Activated B cell treated with CpG ODN at 0.5 μM for 24 hours (primary cell): ENCODE measurements at regions not wholly inside any gene's neighbourhood (a gene's known extent, or its start where the extent isn't known, plus 50 kb on each side); places are given as distances from the start of the nearest gene placed in this dataset.
"Not testable (repeated sequence)": the region's sequence is repeated elsewhere in the genome, so short reads cannot be mapped to it uniquely, and the experiment has no call there.

Experiments
- ATAC-seq: fragments of 200-7000 bp; cut with Tn5 transposase; one replicate; pipeline ENCODE4 v1.10.0; 2021; ENCODE audit warnings: low read depth, mild to moderate bottlenecking, moderate library complexity
- CTCF ChIA-PET: fragments of 350-600 bp; sonication (Branson Sonifier 250); formaldehyde crosslinking; loops from one replicate; lab custom pipeline; 2021; ENCODE audit warnings: antibody characterized with exemption; lab: Charles Lee
- POLR2A ChIA-PET: fragments of 350-600 bp; sonication (Branson Sonifier 250); formaldehyde crosslinking; loops from one replicate; lab custom pipeline; 2021; ENCODE audit warnings: antibody characterized with exemption; lab: Charles Lee
- DNase-seq: peaks from one replicate; pipeline ENCODE4 v3.0.0; 2022
- H3K27ac Mint-ChIP-seq: one replicate; pipeline ENCODE4 v1.8.0; 2020; ENCODE audit warnings: mixed read lengths
- H3K27me3 Mint-ChIP-seq: one replicate; pipeline ENCODE4 v1.8.0; 2021; ENCODE audit warnings: mixed read lengths
- H3K36me3 Mint-ChIP-seq: one replicate; pipeline ENCODE4 v1.8.0; 2021; ENCODE audit warnings: low read depth, mixed read lengths
- H3K4me1 Mint-ChIP-seq: one replicate; pipeline ENCODE4 v1.8.0; 2021; ENCODE audit warnings: mixed read lengths
- H3K4me3 Mint-ChIP-seq: one replicate; pipeline ENCODE4 v1.8.0; 2020; ENCODE audit warnings: mild to moderate bottlenecking, mixed read lengths
- H3K9me3 Mint-ChIP-seq: one replicate; pipeline ENCODE4 v1.8.0; 2020; ENCODE audit warnings: mixed read lengths
- intact Hi-C: fragments of 100-400 bp; cut with micrococcal nuclease; formaldehyde crosslinking; loops from one replicate; pipeline ENCODE4 v1.15.1; 2024
- TF ChIP-seq, protein P1 (sequence below): fragments of 200-600 bp; IDR thresholded peaks from one replicate; pipeline ENCODE4 v1.8.0; 2022; ENCODE audit warnings: antibody characterized with exemption, mild to moderate bottlenecking

DNA sequence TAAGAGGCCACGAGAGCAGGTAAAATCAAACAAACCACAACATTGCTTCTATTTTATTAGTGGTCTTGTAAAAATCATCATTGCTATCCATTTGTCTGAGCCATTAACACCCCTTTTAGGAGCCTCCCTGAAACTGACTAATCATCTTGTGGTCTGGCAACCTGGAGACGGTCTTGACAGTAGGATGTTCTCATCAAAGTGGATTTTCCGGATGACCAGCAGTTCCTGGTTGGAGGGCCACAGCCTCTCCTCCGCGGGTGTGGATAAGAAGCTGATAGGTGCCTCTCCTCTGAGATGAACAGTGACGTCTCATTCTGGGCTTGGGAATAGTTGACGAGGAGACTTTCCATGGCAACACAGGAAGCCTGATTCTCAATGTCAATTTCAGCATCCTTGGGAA is 490.7 kb downstream of the TYW1 start:
- ATAC-seq (no peak), DNase-seq (no peak)
- ChIA-PET POLR2A (no interaction called here), CTCF (no interaction called here)
- Mint-ChIP-seq H3K27ac (no peak overlapping the region), H3K36me3 (no peaks in the 10 kb centered on the region), H3K9me3 (peaks cover 2% of the 10 kb centered on the region), H3K4me1 (peaks cover 2% of the 10 kb centered on the region), H3K4me3 (no peak overlapping the region), H3K27me3 (peaks cover 4% of the 10 kb centered on the region)
- intact Hi-C loops, result no loop called here
- TF ChIP-seq, protein P1, sequence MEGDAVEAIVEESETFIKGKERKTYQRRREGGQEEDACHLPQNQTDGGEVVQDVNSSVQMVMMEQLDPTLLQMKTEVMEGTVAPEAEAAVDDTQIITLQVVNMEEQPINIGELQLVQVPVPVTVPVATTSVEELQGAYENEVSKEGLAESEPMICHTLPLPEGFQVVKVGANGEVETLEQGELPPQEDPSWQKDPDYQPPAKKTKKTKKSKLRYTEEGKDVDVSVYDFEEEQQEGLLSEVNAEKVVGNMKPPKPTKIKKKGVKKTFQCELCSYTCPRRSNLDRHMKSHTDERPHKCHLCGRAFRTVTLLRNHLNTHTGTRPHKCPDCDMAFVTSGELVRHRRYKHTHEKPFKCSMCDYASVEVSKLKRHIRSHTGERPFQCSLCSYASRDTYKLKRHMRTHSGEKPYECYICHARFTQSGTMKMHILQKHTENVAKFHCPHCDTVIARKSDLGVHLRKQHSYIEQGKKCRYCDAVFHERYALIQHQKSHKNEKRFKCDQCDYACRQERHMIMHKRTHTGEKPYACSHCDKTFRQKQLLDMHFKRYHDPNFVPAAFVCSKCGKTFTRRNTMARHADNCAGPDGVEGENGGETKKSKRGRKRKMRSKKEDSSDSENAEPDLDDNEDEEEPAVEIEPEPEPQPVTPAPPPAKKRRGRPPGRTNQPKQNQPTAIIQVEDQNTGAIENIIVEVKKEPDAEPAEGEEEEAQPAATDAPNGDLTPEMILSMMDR, result no peak

DNA sequence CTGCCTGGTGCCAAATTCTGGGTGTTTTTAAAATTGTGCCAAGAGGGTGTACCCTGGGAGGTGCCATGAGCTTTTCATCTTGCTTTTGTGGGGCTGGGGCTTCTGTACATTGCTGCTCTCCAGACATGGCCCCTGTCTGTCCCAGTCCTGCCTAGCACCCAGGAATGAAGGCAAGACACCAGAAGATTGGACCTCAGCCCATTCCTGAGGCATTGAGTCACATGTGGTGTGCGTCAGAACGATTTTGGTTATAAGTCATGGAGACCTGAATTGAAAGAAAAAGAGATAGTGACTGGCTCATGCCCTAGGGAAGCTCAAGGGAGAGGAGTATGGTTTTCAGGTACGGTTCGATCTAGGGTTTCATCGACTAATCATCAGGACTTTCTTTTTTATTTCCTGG is 493.2 kb downstream of the TYW1 start:
- Mint-ChIP-seq H3K27me3 (peaks cover 2% of the 10 kb centered on the region), H3K27ac (no peak overlapping the region), H3K4me3 (no peak overlapping the region), H3K9me3 (peaks cover 6% of the 10 kb centered on the region), H3K36me3 (no peaks in the 10 kb centered on the region), H3K4me1 (no peaks in the 10 kb centered on the region)
- intact Hi-C loops, result no loop called here
- ATAC-seq (no peak), DNase-seq (no peak)
- TF ChIP-seq, protein P1, result no peak
- POLR2A ChIA-PET, result no interaction called here
- CTCF ChIA-PET, result no interaction called here

DNA sequence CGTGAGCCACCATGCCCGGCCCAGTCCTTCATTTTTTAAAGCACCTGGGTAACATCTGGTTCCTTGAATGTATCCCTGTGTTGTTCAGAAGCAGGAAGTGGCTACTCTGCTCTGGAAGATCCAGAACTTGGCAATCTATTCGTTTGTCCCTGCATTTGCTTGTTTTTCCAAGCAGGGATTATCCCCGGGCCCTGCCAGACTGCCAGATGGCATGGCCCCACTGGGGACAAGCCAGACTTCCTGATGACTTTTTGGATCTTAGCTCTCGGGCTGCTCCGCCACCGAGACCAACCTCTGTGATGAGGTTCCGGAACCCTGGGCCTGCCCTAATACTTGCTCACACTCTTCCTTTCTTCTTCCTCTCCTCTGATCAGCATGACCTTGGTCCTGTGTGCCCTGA is 496.7 kb downstream of the TYW1 start:
- CTCF ChIA-PET, result no interaction called here
- DNase-seq, result no peak
- Mint-ChIP-seq H3K4me1 (no peaks in the 10 kb centered on the region), H3K36me3 (no peaks in the 10 kb centered on the region), H3K27ac (no peak overlapping the region), H3K27me3 (no peaks in the 10 kb centered on the region), H3K4me3 (no peak overlapping the region), H3K9me3 (peaks cover 6% of the 10 kb centered on the region)
- ATAC-seq, result no peak
- TF ChIP-seq, protein P1, result no peak
- POLR2A ChIA-PET, result no interaction called here
- intact Hi-C loops, result no loop called here

DNA sequence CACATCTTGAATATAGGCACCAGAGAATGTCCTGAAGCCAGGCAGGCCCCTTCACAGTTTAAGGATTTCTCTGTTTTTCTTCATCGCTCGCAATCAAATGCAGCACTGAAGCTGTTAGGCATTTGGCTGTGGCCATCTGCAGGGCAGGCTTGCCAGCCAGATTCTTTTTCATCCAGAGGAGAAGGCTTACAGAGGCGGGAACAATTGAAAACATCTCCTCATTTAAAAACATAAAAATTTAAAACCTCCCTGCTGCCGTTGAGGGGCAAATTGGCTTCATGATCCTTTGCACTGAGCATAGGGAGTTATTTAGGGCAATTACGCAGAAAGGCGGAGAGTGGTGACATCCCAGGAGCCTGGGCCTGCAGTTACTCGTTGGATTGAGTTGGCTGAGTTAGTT is 500.0 kb downstream of the TYW1 start:
- H3K9me3 Mint-ChIP-seq, result peaks cover 11% of the 10 kb centered on the region
- no peaks in the 10 kb centered on the region for H3K4me1 Mint-ChIP-seq
- TF ChIP-seq, protein P1, result no peak
- H3K27ac Mint-ChIP-seq, result no peak overlapping the region
- no peak overlapping the region for H3K4me3 Mint-ChIP-seq
- POLR2A ChIA-PET, result no interaction called here
- no peak for DNase-seq
- H3K36me3 Mint-ChIP-seq, result no peaks in the 10 kb centered on the region
- H3K27me3 Mint-ChIP-seq, result no peaks in the 10 kb centered on the region
- intact Hi-C loops, result no loop called here
- no peak for ATAC-seq
- CTCF ChIA-PET, result no interaction called here

DNA sequence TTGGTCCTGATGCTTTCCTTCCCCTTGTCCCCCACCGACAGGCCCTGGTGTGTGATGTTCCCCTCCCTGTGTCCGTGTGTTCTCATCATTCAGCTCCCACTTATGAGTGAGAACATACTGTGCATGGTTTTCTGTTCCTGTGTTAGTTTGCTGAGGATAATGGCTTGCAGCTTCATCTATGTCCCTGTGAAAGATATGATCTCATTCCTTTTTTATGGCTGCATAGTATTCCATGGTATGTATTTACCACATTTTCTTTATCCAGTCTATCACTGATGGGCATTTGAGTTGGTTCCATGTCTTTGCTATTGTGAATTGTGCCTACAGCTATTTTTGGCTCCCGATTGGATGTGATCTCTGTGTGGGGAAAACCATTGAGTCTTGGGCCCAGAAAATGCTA is 501.3 kb downstream of the TYW1 start:
- H3K27me3 Mint-ChIP-seq, ATAC-seq, H3K4me1 Mint-ChIP-seq, DNase-seq, CTCF ChIA-PET, H3K27ac Mint-ChIP-seq, POLR2A ChIA-PET, H3K4me3 Mint-ChIP-seq, H3K9me3 Mint-ChIP-seq, H3K36me3 Mint-ChIP-seq, intact Hi-C loops: not testable (repeated sequence)

DNA sequence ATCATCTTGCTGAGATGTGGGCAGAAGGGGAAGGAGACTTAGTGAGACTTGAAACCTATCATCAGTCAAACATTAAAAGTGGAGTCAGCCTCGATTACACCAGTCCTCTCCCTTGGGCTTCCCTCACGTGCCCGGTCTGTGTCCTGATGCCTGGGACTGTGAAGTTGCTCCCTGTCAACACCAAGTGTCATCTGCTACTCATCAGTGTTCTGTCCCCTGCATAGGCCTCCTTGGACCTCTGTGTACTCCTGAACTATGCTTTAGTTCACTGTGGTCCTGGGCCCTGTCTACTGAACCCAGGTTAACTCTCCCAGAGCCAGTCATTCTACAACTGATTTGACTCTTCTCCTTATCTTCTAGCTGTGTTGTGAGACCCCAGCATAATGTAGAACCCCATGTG is 506.3 kb downstream of the TYW1 start:
- H3K4me3 Mint-ChIP-seq, result no peak overlapping the region
- no peaks in the 10 kb centered on the region for H3K4me1 Mint-ChIP-seq
- DNase-seq, result no peak
- no peaks in the 10 kb centered on the region for H3K27me3 Mint-ChIP-seq
- TF ChIP-seq, protein P1, result no peak
- ChIA-PET CTCF (no interaction called here), POLR2A (no interaction called here)
- no peaks in the 10 kb centered on the region for H3K36me3 Mint-ChIP-seq
- intact Hi-C loops, result no loop called here
- H3K9me3 Mint-ChIP-seq, result peaks cover 7% of the 10 kb centered on the region
- ATAC-seq, result no peak
- H3K27ac Mint-ChIP-seq, result no peak overlapping the region
